ENCODE measurements at regions not wholly inside any gene's neighbourhood (a gene's known extent, or its start where the extent isn't known, plus 50 kb on each side); places are given as distances from the start of the nearest gene placed in this dataset.

DNA sequence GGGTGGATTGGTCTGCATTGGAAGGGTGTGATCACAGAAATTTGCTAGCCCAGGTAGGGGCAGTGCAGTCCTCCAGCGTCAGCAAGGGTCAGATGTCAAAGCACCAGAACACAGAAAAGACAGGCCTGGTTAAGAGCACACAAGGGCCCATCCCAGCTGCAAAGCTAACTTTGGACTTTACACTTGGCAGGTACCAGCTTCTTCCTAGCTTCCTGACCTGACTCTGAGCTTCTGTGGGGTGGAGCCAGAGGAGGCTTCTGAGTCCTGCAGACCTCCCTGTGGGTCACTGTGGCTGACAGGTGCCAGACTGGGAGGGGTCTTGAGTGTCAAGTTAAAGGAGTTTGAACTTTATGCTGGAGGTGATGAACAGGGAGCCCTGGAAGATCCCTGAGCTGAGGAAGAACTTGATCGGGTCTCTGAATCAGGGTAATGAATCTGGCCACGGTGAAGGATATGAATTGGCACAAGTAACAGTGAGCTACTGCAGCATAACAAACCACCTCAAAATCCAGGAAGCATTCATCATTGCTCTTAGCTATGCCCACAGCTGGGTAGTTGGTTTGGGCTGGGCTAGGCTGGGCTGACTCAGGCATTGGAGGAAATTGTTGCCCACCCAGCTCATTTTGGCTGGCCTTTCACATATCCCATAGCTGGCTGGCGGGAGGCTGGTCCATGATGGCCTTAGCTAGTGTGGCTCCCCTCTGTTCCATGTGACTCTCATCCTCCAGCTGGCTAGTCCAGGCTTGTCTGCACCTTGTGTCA is 63.4 kb downstream of the BARX1 start:
- TF ChIP-seq, protein P1, sequence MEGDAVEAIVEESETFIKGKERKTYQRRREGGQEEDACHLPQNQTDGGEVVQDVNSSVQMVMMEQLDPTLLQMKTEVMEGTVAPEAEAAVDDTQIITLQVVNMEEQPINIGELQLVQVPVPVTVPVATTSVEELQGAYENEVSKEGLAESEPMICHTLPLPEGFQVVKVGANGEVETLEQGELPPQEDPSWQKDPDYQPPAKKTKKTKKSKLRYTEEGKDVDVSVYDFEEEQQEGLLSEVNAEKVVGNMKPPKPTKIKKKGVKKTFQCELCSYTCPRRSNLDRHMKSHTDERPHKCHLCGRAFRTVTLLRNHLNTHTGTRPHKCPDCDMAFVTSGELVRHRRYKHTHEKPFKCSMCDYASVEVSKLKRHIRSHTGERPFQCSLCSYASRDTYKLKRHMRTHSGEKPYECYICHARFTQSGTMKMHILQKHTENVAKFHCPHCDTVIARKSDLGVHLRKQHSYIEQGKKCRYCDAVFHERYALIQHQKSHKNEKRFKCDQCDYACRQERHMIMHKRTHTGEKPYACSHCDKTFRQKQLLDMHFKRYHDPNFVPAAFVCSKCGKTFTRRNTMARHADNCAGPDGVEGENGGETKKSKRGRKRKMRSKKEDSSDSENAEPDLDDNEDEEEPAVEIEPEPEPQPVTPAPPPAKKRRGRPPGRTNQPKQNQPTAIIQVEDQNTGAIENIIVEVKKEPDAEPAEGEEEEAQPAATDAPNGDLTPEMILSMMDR (IDR thresholded peaks at IDR 0.05 in 4 of 5, conservative IDR thresholded peaks at IDR 0.05 in 1 of 5), result no peak
- TF ChIP-seq POLR2A (IDR thresholded peaks at IDR 0.05), result no peak

Measured in gastrocnemius medialis (tissue), 4 donors.